Suprapubic skin (tissue), 3 donors: ENCODE measurements at regions not wholly inside any gene's neighbourhood (a gene's known extent, or its start where the extent isn't known, plus 50 kb on each side); places are given as distances from the start of the nearest gene placed in this dataset.

Source experiments
- CTCF ChIP-seq, 2 donors: fragments of 200-600 bp in 1 of 2; fragments of 450-650 bp in 1 of 2; sonication (generic) in 1 of 2; IDR thresholded peaks; one replicate each; pipeline ENCODE4 v1.5.1; 2016 to 2019; ENCODE audit warnings: antibody characterized with exemption in 2 of 2, mild to moderate bottlenecking in 1 of 2, moderate library complexity in 1 of 2
- EP300 ChIP-seq: sonication (generic); formaldehyde crosslinking; IDR thresholded peaks from one replicate; pipeline ENCODE4 v1.6.1; 2017; ENCODE audit warnings: antibody characterized with exemption

- TF ChIP-seq EP300 = no peak
- no peak for TF ChIP-seq CTCF (IDR thresholded peaks at IDR 0.05)
Measured at GRCh38 chr10:89959433-89960110, 258.2 kb downstream of the KIF20B start.
